GM21526 (cell line): ENCODE measurements at regions not wholly inside any gene's neighbourhood (a gene's known extent, or its start where the extent isn't known, plus 50 kb on each side); places are given as distances from the start of the nearest gene placed in this dataset.
"Not testable (repeated sequence)": the region's sequence is repeated elsewhere in the genome, so short reads cannot be mapped to it uniquely, and the experiment has no call there.

ENCODE experiments used
- ATAC-seq: cut with Tn5 transposase; IDR thresholded peaks from one replicate; pipeline ENCODE4 v1.9.1; 2021; ENCODE audit warnings: moderate library complexity; ENCODE audit not compliant: unreplicated experiment, low FRiP score

DNA sequence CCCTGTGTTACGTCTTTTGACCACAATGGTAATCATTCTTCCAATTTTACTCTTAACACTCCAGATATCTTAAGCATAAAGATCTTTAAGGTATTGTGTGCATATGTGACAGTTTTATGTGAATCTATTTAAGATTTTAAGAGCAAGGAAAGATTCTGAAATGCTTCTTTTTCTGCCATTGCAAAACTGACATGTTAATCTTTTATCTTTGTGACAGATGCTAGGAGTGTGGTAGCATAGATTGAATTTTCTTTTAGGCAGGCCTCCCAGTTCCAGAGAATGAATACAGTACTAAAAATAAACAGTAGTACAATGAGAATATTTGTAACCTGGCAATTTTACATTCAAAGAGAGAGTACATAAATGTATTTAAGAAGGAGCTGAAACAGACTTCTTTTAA is 232.5 kb upstream of the ZSWIM2 start:
- no peak for ATAC-seq

DNA sequence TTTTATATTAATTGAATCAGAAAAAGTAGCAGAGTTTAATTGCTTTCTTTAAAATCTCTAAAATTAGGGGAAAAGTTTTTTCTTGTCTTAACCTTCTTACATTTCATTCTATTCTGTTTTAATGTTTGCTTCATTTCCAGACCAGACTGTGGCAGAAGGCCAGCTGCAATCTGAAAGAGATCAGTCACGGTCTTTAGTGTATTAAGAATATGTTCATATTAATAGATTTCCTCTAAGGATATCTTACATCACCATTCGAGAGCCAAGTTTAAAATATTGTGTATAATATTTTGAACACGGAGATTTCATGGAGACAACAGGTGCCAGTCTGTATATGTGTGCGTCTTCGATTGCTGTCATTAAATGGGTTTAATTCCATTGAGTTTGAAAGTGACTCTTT is 230.9 kb upstream of the ZSWIM2 start:
- ATAC-seq: no peak

DNA sequence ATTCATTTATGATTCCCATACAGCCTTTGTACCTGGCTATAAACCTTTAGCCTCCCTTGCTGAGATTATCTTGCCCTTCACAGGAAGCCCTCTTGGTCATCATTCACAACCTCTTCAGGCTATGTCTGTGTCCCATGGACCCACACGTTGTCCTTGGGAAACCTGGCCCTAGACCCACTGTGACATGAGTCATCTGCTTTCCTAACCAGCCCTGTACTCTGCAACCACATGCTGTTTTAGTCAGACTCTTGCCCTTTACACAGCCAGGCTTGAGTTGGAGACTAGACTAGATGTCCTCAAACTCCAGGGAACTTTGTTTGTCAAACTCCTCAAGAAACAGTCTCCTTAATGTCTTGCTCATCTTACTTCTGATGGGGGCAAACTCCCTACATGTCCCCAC is 229.3 kb upstream of the ZSWIM2 start:
- no peak for ATAC-seq

DNA sequence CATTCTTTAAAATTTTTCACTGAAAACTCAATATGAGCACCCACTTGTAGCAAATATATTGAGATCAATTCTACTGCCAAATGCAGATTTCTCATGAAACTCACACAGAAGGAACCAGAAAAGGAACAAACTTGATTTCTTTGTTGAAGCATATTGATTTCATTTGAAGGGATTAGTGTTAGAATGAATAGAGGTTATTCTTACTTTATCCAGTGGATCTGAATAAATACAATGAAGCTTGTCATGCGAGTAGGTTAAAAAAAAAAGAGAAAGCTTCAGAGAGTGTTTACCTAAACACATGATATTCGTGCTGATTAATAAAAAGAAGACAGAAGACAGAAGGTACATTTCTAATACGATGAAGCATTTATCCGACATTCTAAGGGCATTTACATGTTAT is 226.7 kb upstream of the ZSWIM2 start:
- no peak for ATAC-seq

DNA sequence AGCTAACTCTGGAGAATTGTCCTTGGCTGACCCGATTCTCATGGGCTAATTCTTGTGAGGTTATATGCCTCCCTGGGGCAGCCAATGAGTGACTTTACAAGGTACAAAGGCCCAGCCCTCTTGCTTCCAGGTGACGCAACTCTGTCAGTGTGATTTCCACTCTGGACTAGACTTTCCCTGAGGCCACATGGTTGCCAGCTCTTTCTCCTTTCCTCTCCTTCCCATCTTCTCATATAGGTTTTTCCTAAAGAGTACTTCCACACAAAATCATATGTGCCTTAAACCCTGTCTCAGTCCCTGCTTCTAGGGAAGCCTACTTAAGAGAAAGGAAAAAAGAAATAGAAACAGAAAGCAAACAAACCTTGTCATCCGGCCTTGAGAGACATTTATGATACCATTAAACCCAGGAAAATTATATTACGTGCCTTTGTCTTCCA is 226.2 kb upstream of the ZSWIM2 start:
- ATAC-seq: no peak

DNA sequence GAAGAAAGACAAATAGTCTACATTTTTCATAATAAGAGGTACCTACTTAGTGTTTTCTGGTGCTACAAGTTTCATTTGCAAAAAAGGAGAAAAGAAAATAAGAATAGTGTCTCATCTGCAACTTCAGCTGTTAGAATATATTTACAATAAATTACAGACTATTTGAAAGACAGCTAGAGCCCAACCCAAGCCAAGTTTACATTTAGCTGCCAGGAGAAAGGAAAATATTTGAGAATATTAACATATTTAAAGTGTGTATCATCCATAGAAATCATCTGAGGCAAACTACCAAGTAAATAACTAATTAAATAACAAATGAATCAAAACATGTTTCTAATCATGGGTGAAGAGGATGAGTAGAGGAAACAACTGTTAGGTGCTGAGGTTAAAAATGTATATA is 209.2 kb upstream of the ZSWIM2 start:
- ATAC-seq: no peak

DNA sequence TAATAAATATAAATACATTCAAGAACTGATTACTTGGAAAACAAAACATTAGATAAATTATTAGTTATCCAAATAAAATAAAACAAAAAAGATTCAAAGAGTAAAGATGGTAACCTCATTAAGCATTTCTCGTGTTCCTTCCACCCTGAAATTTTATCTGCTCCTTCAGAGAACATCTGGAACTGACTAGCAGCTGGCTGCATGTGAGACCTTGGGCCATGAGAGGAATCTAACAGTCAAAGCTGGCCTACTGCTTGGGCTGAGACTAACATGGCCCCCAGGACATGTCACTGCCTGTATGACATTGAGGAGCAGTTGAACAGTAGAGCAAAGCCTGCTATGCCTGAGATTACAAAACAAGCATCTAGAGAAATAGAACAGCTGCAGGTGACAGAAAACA is 208.5 kb upstream of the ZSWIM2 start:
- ATAC-seq: no peak

DNA sequence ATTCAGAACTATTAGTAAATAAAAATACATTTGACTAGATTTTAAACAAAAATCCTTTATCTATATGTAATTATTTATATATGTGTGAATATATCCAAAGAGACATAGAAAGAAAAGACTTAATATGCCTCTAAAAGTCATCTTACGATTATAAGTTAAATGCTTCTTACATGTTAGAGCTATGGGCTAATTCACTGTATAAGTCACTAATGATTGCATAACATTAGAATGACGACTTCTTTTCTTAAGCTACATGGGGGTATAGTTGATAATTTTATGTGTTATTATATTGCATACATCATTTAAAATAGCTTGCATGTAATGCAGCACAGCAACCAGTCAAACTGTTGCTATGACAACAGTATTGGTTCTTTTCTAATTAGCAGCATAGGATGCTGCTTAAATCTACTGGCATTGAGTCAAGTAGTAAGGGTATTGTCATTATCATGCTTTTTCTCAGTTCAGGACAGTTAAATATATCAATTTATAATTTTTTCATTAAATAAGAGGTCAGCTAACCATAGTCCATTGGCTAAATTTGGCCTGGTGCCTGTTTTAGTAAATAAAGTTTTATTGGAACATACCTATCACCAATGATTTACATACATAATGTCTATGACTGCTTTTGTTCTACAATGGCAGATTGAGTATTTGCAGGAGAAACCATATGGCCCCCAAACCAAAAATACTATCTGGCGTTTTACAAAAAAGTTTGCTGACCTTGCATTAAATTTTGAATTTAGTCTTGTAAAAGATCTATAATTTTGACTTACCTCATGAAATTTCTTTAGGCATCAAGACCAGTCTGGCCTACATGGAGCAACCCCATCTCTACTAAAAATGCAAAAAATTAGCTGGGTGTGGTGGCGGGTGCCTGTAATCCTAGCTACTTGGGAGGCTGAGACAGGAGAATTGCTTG is 207.7 kb upstream of the ZSWIM2 start:
- no peak for ATAC-seq

DNA sequence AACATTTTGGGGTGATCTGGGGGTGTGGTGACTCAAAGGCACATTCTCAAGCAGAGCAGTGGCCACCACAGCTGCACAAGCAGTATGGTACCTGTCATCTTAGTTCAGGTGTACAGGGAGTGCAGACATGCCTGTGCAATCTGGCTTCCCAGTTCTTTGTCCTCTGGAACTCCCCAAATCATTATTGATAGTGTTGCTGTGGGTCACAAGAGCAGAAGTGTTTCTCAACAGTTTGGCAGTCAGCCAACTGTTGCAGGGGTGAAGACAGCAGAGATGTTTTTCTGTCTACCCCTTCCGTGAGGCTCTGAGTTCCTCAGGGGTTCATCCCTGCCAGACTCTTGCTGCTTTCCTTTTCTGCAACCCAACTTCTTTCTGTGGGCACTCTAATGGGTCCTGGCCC is 206.5 kb upstream of the ZSWIM2 start:
- no peak for ATAC-seq

DNA sequence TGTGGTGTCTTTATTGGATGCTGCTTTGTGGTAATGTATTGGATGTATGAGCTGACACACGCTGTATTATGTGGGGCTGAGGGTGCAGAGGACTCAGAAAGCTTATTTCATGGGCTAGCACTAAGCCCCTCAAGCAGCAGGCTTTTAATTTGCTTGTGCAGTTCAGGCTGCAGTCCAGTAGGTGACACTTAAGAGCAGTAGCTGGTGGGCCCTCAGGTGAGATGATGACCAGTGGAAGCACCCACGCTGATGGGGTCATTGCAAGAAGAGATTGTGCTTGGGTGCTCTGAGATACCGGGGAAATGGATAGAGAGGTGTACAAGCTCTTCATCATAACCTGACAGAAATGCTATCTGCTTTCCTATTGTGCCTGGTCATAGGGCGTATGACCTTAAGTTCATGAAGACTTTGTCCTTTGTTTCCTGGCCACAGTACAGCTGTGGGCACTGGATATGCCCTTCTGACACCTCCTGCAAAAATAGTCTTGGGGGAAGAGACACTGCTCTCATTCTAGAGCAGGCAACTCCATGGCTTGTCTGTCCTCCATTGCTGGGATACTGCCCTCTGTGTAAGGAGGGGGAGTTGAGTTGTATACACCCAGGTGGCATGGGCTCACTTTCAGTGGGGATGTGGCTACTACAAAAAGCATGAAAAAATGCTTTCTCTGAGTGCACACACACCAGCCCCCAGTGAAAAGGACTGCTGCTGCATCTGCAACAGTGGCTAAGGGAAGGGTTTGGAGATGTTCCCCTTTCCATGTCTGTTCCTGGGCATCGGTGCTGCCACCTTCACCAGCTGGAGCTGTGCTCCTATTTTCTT is 205.7 kb upstream of the ZSWIM2 start:
- ATAC-seq: no peak

DNA sequence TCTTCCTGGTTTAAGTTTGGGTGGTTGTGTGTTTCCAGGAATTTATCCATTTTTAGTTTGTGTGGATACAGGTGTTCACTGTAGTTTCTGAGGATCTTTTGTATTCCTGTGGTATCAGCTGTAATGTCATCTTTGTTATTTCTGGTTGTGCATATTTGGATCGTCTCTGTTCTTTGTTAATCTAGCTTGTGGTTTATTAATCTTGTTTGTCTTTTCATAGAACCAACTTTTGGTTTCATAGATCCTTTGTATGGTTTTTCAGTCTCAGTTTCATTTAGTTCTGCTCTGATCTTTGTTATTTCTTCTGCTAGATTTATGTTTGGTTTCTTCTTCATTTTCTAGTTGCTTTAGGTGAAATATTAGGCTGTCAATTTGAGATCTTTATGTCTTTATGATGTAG is 202.4 kb upstream of the ZSWIM2 start:
- ATAC-seq: peak; percentile 92

DNA sequence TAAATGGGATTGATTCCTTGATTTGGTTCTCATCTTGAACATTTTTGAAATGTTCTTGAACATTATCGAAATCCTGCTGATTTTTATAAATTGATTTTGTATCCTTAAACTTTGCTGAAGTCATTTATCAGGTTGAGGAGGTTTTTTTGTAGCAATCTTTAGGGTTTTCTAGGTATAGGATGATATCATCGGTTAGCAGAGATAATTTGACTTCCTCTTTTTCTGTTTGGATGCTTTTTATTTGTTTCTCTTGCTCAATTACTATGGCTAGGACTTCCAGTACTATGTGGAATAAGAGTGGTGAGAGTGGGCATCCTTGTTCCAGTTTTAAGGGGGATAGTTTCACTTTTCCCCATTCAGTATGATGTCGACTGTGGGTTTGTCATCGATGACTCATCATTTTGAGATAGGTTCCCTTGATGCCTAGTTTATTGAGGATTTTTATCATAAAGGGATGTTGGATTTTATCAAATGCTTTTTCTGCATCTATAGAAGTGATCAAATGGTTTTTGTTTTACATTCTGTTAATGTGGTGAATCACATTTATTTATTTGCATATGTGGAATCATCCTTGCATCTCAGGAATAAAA is 201.5 kb upstream of the ZSWIM2 start:
- ATAC-seq: no peak

DNA sequence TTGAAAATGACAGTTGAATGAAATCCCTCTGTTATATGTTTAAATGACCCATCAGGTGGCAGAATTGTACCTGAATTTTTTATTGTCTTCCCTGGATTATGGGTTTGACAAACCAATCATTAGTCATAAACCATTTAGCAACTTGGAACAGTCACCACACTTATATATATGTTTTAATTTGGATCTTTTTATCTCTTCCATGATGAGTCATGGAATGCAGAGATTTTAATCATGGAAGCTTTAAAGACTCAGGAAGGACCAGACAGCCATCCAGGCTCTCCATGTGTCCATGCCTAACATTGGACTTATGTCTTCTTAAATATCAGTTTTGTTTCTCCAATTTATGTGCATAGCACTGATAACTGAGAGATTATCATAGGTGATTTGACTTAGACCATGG is 188.3 kb upstream of the ZSWIM2 start:
- ATAC-seq: no peak

DNA sequence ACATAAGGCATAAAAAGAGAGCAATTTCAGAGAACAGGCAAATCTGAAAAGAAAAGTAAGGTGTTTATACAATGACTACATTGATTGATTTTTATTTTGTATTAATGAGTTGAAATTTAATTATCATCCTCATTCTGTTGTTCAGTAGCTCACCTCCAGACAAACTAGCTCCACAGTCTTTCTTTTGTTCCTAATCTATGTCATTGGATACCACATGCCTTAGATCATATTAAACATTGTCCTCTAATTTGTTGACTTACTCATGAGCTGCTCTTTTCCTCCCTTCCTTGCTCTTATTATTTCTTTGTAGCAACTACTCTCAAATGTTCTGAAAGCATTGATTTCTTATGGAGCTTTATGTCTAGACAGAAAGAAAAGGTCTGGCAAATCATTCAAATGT is 185.5 kb upstream of the ZSWIM2 start:
- no peak for ATAC-seq

DNA sequence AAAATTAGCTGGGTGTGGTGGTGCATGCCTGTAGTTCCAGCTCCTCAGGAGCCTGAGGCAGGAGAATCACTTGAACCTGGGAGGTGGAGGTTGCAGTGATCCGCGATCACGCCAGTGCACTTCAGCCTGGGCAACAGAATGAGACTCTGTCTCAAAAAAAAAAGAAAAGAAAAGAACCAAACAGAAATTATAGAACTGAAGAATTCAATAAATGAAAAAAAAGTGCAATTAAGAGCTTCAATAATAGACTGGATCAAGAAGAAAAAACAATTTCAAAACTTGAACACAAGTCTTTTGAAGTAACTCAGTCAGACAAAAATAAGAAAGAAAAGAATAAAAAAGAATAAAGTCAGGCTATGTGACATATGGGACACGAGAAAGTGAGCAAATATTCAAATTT is 175.8 kb upstream of the ZSWIM2 start:
- ATAC-seq: no peak

DNA sequence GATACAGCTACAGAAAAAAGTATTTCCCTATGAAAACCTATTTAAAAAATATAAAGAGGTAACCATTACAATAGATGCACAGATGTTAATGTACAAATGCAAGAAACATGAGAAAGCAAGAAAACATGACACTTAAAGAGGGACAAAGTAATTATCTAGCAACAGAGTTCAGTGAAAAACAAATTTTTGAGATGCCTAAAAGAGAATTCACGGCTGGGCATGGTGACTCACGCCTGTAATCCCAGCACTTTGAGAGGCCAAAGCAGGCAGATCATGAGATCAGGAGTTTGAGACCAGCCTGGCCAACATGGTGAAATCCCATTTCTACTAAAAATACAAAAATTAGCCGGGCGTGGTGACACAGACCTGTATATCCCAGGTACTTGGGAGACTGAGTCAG is 175.0 kb upstream of the ZSWIM2 start:
- ATAC-seq: not testable (repeated sequence)

DNA sequence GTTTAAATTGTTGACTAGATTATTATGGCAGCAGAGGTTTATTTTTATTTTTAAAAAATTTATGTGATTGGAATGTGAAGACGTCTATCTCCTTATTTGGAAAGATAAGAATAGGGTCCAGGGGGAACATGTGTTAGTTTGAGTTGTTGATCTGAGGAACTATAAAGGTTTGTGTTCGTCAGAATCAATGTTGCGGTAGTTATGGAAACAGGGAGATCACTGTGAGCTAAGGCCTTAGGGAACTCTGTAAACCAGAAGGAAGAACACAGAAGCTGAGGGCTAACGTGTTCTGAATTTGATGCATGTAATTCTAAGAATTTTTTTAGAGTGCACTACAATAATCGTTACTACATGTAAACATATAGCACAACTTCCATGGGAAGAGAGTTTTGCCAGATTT is 168.5 kb upstream of the ZSWIM2 start:
- ATAC-seq: no peak

DNA sequence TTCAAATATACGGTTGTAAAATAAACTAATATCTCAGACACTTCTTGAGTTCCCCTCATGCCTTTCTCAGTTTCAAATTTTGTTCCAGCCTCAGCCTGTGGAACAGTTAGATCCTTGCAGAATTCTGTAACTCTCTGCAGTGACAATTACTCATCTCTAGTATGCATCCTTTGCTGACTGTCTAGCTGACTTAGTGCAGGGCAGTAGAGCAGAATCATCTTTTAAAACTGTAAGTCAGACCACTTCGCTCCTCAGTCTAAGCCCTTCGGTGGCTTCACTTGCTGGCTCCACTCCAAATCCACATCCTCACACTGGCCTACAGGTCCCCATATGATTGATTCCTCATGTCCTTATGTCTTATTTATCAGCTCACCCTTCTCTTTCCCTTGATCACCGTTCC is 164.1 kb upstream of the ZSWIM2 start:
- ATAC-seq: no peak

DNA sequence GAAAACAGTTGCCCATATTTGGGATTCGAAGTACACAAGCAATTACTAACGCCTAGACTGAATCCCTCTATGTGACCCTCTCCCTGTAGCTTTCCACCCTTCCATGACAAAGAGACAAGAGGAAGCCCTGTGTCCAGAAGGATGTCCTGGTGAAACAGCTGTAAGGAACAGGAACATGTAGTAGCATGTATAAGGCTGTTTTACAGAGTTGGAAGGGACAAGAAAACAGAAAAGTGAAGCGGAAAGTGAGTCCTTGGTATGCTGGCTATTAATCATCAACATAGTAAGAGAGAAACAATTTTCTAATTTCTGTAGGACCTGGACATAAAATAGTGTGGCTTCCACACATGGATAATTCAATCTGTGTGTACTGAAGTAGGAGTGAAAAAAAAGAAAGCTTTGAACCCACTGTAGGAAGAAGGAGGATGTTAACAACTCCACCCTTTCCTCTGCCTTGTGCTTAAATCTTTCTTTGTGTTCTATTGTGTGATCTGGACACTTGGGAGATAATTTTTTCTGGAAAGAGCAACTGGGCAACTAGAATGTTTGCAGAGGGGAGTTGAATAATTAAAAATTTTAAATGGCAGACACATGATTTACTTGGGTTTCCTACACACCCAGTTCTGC is 162.3 kb upstream of the ZSWIM2 start:
- no peak for ATAC-seq

DNA sequence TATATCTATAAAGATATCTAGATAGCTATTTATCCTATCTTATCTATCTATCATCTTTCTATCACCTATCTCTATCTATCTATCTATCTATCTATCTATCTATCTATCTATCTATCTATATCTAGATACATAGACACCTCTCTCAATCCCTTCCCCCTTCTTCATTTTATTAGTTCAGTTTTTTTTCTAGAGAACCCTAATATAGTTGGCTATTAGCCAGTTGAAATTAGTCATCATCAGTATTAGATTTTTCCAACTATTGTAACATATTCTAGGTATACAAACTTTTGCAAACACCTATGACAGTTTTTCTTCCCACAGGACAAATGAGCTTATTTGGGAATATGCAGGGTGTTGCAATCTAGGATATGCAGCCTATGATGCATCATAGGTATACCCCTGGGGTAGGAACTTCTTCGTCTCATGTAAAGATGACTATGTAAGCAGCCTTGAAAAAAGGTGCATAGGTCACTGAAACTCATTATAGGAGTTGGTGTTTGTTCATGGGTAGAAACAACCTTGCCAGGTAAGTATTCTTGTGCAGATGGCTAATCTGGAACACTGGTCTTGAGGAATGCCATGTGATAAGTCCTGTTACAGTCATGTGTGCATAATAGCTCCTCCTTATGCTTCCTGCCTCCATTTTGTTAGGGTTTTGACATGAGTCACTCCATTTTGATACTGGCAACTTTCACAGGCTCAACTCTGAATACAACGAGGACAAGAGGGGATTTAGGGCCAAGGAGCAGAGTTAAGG is 160.7 kb upstream of the ZSWIM2 start:
- ATAC-seq: no peak
